Testis (tissue), 2 donors: ENCODE measurements at regions not wholly inside any gene's neighbourhood (a gene's known extent, or its start where the extent isn't known, plus 50 kb on each side); places are given as distances from the start of the nearest gene placed in this dataset.

Experiments
- DNase-seq: peaks from one replicate; pipeline ENCODE4 v3.0.0-alpha.2; 2019
- H3K27ac ChIP-seq, 2 donors: fragments of 200-600 bp; sonication (generic); one replicate each; pipeline ENCODE4 v1.5.1; 2019
- H3K27me3 ChIP-seq: fragments of 200-600 bp; sonication (generic); one replicate; pipeline ENCODE4 v1.5.1; 2019
- H3K36me3 ChIP-seq: fragments of 200-600 bp; sonication (generic); one replicate; pipeline ENCODE4 v1.5.1; 2017; ENCODE audit warnings: low read depth; ENCODE audit errors: missing control alignments
- H3K4me1 ChIP-seq: fragments of 200-600 bp; sonication (generic); one replicate; pipeline ENCODE4 v1.5.1; 2019
- H3K4me3 ChIP-seq, 2 donors: fragments of 200-600 bp; sonication (generic); one replicate each; pipeline ENCODE4 v1.5.1; 2017 to 2019
- H3K9me3 ChIP-seq: fragments of 200-600 bp; sonication (generic); one replicate; pipeline ENCODE4 v1.5.1; 2017
- CTCF ChIP-seq, 3 experiments: fragments of 450-650 bp in 2 of 3; fragments of 200-600 bp in 1 of 3; sonication (generic) in 1 of 3; IDR thresholded peaks; one replicate each; pipeline ENCODE4 v1.5.1; 2016 to 2019; ENCODE audit warnings: antibody characterized with exemption in 3 of 3, mild to moderate bottlenecking in 2 of 3, moderate library complexity in 1 of 3
- POLR2A ChIP-seq: fragments of 450-650 bp; IDR thresholded peaks from one replicate; pipeline ENCODE4 v1.6.1; 2017; ENCODE audit warnings: antibody characterized with exemption, mild to moderate bottlenecking, moderate library complexity
- WGBS, 2 donors: methylation state at CpG; one replicate each; pipeline ENCODE4 v1.1.5; 2018; 5-methylcytosine and 5-hydroxymethylcytosine counted together
- intact Hi-C: fragments of 100-400 bp; cut with DNase I; formaldehyde crosslinking; loops from one replicate; pipeline ENCODE4 v1.15.1; 2023; ENCODE audit warnings: low total_unique reads

GRCh38 chr22:47888817-47889216, 1126.4 kb downstream of the TBC1D22A start:
- no peak for DNase-seq
- no peak overlapping the region for H3K4me3 ChIP-seq
- peaks cover 5% of the 10 kb centered on the region for H3K4me1 ChIP-seq
- no peaks in the 10 kb centered on the region for H3K27me3 ChIP-seq
- intact Hi-C loops, result no loop called here
- TF ChIP-seq CTCF (IDR thresholded peaks at IDR 0.05) (no peak), POLR2A (no peak)
- no peaks in the 10 kb centered on the region for H3K9me3 ChIP-seq
- H3K27ac ChIP-seq, result no peak overlapping the region
- WGBS, 2 donors, result 79 to 86% methylated on average over 9 of the region's 9 CpGs
- H3K36me3 ChIP-seq, result no peaks in the 10 kb centered on the region

- WGBS, 2 donors, result 97 to 98% methylated on average over 14 of the region's 14 CpGs
- TF ChIP-seq CTCF (IDR thresholded peaks at IDR 0.05) (no peak), POLR2A (no peak)
- H3K27me3 ChIP-seq, result no peaks in the 10 kb centered on the region
Observed at GRCh38 chr22:47884775-47885174, 1122.3 kb downstream of the TBC1D22A start.

GRCh38 chr22:47884200-47884599, 1121.8 kb downstream of the TBC1D22A start:
- intact Hi-C loops, result no loop called here
- Histone ChIP-seq H3K4me1 (peaks cover 5% of the 10 kb centered on the region), H3K36me3 (no peaks in the 10 kb centered on the region), H3K9me3 (no peaks in the 10 kb centered on the region), H3K27me3 (no peaks in the 10 kb centered on the region), H3K4me3 (no peak overlapping the region), H3K27ac (no peak overlapping the region)
- TF ChIP-seq CTCF (IDR thresholded peaks at IDR 0.05), result no peak
- TF ChIP-seq POLR2A, result no peak
- 93% methylated on average over 15 of the region's 15 CpGs for WGBS, 2 donors
- DNase-seq, result no peak

More at GRCh38 chr22:47884775-47885174, 1122.3 kb downstream of the TBC1D22A start:
- H3K9me3 ChIP-seq, result no peaks in the 10 kb centered on the region
- no peak overlapping the region for H3K4me3 ChIP-seq
- intact Hi-C loops, result no loop called here
- peaks cover 5% of the 10 kb centered on the region for H3K4me1 ChIP-seq
- no peak for DNase-seq
- H3K36me3 ChIP-seq, result no peaks in the 10 kb centered on the region
- H3K27ac ChIP-seq, result no peak overlapping the region

DNA sequence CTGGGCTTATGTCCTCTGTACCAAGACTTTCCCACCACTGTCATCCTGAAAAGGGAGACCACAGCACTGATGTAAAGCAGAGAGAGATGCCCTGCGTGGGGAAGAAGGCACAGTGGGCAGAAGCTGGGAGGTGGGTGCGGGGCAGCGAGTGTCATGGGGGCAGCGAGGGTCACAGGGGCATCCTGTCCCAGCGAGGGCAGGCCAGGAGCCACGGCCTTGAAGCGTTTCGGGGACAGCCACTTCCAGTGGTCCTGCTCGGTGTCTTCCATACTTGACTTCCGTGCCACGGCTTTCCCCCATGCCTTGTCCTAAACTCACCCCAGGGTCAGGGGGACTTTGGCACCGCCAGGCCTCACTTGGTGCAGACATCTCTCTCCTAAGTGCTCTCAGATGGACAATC, 1121.3 kb downstream of the TBC1D22A start:
- Histone ChIP-seq H3K27me3 (no peaks in the 10 kb centered on the region), H3K27ac (no peak overlapping the region), H3K36me3 (no peaks in the 10 kb centered on the region), H3K4me3 (no peak overlapping the region), H3K4me1 (peaks cover 5% of the 10 kb centered on the region), H3K9me3 (no peaks in the 10 kb centered on the region)
- DNase-seq, result no peak
- TF ChIP-seq POLR2A (no peak), CTCF (IDR thresholded peaks at IDR 0.05) (no peak)
- 78 to 95% methylated on average over 11 to 12 of the region's 12 CpGs for WGBS, 2 donors
- intact Hi-C loops, result no loop called here

DNA sequence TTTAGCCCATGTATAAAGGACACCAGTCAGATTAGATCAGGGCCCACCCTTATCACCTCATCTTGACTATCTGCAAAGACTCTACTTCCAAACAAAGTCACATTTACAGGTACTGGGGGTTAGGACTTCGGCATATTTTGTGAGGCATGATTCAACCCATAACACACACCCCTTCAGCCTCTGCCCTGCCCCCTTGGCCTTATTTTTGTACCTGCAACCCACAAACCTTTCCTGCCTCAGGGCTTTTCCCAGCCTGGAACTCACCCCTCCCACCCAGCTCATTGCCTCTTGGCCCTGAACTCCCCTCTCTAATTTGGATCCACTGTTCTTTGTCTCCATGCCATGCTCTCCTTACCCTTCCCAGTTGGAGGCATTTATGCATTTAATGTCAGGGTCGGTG, 1116.9 kb downstream of the TBC1D22A start:
- Histone ChIP-seq H3K4me3 (no peak overlapping the region), H3K27ac (no peak overlapping the region), H3K4me1 (no peaks in the 10 kb centered on the region), H3K36me3 (no peaks in the 10 kb centered on the region), H3K9me3 (no peaks in the 10 kb centered on the region), H3K27me3 (no peaks in the 10 kb centered on the region)
- WGBS, 2 donors, result 86 to 90% methylated on average over 2 of the region's 2 CpGs
- no peak for TF ChIP-seq POLR2A
- no peak for TF ChIP-seq CTCF (IDR thresholded peaks at IDR 0.05)
- intact Hi-C loops, result no loop called here
- no peak for DNase-seq
